ENCODE measurements at regions not wholly inside any gene's neighbourhood (a gene's known extent, or its start where the extent isn't known, plus 50 kb on each side); places are given as distances from the start of the nearest gene placed in this dataset.
"Not testable (repeated sequence)": the region's sequence is repeated elsewhere in the genome, so short reads cannot be mapped to it uniquely, and the experiment has no call there.

GRCh38 chr6:4225161-4225872, 89.9 kb upstream of the ECI2 start:
- no peak overlapping the region for H3K9ac ChIP-seq (ENCODE audit: low read depth, low read length)
- H3K36me3 ChIP-seq (ENCODE audit: insufficient read depth, low read depth, low read length): no peaks in the 10 kb centered on the region
- H3K4me1 ChIP-seq (ENCODE audit: insufficient read depth, low read length): no peaks in the 10 kb centered on the region
- no peaks in the 10 kb centered on the region for H3K9me3 ChIP-seq (ENCODE audit: insufficient read depth, low read depth, low read length)
- no peak overlapping the region for H3K27ac ChIP-seq (ENCODE audit: low read length)
- H3K4me3 ChIP-seq (ENCODE audit: low read length): no peak overlapping the region
- no peaks in the 10 kb centered on the region for H3K27me3 ChIP-seq (ENCODE audit: insufficient read depth, low read length)

- H3K9me3 ChIP-seq (ENCODE audit: insufficient read depth, low read depth, low read length): no peaks in the 10 kb centered on the region
- H3K27me3 ChIP-seq (ENCODE audit: insufficient read depth, low read length): no peaks in the 10 kb centered on the region
- H3K4me3 ChIP-seq (ENCODE audit: low read length): no peak overlapping the region
- no peak overlapping the region for H3K27ac ChIP-seq (ENCODE audit: low read length)
- no peaks in the 10 kb centered on the region for H3K4me1 ChIP-seq (ENCODE audit: insufficient read depth, low read length)
- H3K9ac ChIP-seq (ENCODE audit: low read depth, low read length): no peak overlapping the region
- no peaks in the 10 kb centered on the region for H3K36me3 ChIP-seq (ENCODE audit: insufficient read depth, low read depth, low read length)
These were observed 88.9 kb upstream of the ECI2 start for GRCh38 chr6:4224067-4224978.

GRCh38 chr6:4220558-4220957, 85.2 kb upstream of the ECI2 start:
- Histone ChIP-seq H3K36me3 (ENCODE audit: insufficient read depth, low read depth, low read length) (no peaks in the 10 kb centered on the region), H3K4me3 (ENCODE audit: low read length) (no peak overlapping the region), H3K9ac (ENCODE audit: low read depth, low read length) (no peak overlapping the region), H3K27ac (ENCODE audit: low read length) (no peak overlapping the region), H3K27me3 (ENCODE audit: insufficient read depth, low read length) (no peaks in the 10 kb centered on the region), H3K4me1 (ENCODE audit: insufficient read depth, low read length) (no peaks in the 10 kb centered on the region), H3K9me3 (ENCODE audit: insufficient read depth, low read depth, low read length) (no peaks in the 10 kb centered on the region)

- H3K4me3 ChIP-seq (ENCODE audit: low read length); H3K4me1 ChIP-seq (ENCODE audit: insufficient read depth, low read length); H3K36me3 ChIP-seq (ENCODE audit: insufficient read depth, low read depth, low read length); H3K27ac ChIP-seq (ENCODE audit: low read length); H3K27me3 ChIP-seq (ENCODE audit: insufficient read depth, low read length); H3K9ac ChIP-seq (ENCODE audit: low read depth, low read length): not testable (repeated sequence)
- H3K9me3 ChIP-seq (ENCODE audit: insufficient read depth, low read depth, low read length): peaks cover 12% of the 10 kb centered on the region
These were observed 83.4 kb upstream of the ECI2 start for GRCh38 chr6:4218619-4219317.

GRCh38 chr6:4212588-4212987, 77.2 kb upstream of the ECI2 start:
- Histone ChIP-seq H3K27me3 (ENCODE audit: insufficient read depth, low read length) (no peaks in the 10 kb centered on the region), H3K36me3 (ENCODE audit: insufficient read depth, low read depth, low read length) (no peaks in the 10 kb centered on the region), H3K9me3 (ENCODE audit: insufficient read depth, low read depth, low read length) (peaks cover 23% of the 10 kb centered on the region), H3K27ac (ENCODE audit: low read length) (no peak overlapping the region), H3K4me1 (ENCODE audit: insufficient read depth, low read length) (no peaks in the 10 kb centered on the region), H3K4me3 (ENCODE audit: low read length) (no peak overlapping the region), H3K9ac (ENCODE audit: low read depth, low read length) (no peak overlapping the region)

GRCh38 chr6:4210629-4211419, 75.4 kb upstream of the ECI2 start:
- H3K9ac ChIP-seq (ENCODE audit: low read depth, low read length): no peak overlapping the region
- H3K27ac ChIP-seq (ENCODE audit: low read length): no peak overlapping the region
- peaks cover 26% of the 10 kb centered on the region for H3K9me3 ChIP-seq (ENCODE audit: insufficient read depth, low read depth, low read length)
- no peaks in the 10 kb centered on the region for H3K27me3 ChIP-seq (ENCODE audit: insufficient read depth, low read length)
- no peaks in the 10 kb centered on the region for H3K4me1 ChIP-seq (ENCODE audit: insufficient read depth, low read length)
- no peaks in the 10 kb centered on the region for H3K36me3 ChIP-seq (ENCODE audit: insufficient read depth, low read depth, low read length)
- H3K4me3 ChIP-seq (ENCODE audit: low read length): no peak overlapping the region

GRCh38 chr6:4209196-4209595, 73.8 kb upstream of the ECI2 start:
- no peaks in the 10 kb centered on the region for H3K27me3 ChIP-seq (ENCODE audit: insufficient read depth, low read length)
- H3K4me3 ChIP-seq (ENCODE audit: low read length): no peak overlapping the region
- H3K4me1 ChIP-seq (ENCODE audit: insufficient read depth, low read length): no peaks in the 10 kb centered on the region
- no peaks in the 10 kb centered on the region for H3K36me3 ChIP-seq (ENCODE audit: insufficient read depth, low read depth, low read length)
- no peak overlapping the region for H3K27ac ChIP-seq (ENCODE audit: low read length)
- H3K9ac ChIP-seq (ENCODE audit: low read depth, low read length): no peak overlapping the region
- H3K9me3 ChIP-seq (ENCODE audit: insufficient read depth, low read depth, low read length): peaks cover 35% of the 10 kb centered on the region

- H3K36me3 ChIP-seq (ENCODE audit: insufficient read depth, low read depth, low read length): no peaks in the 10 kb centered on the region
- no peak overlapping the region for H3K9ac ChIP-seq (ENCODE audit: low read depth, low read length)
- H3K4me3 ChIP-seq (ENCODE audit: low read length): no peak overlapping the region
- no peak overlapping the region for H3K27ac ChIP-seq (ENCODE audit: low read length)
- H3K9me3 ChIP-seq (ENCODE audit: insufficient read depth, low read depth, low read length): peaks cover 27% of the 10 kb centered on the region; the same call in 1 of the 2 replicates
- H3K4me1 ChIP-seq (ENCODE audit: insufficient read depth, low read length): no peaks in the 10 kb centered on the region
- H3K27me3 ChIP-seq (ENCODE audit: insufficient read depth, low read length): no peaks in the 10 kb centered on the region
These were observed 72.8 kb upstream of the ECI2 start for GRCh38 chr6:4208158-4208557.

- H3K27ac ChIP-seq (ENCODE audit: low read length); H3K9ac ChIP-seq (ENCODE audit: low read depth, low read length); H3K36me3 ChIP-seq (ENCODE audit: insufficient read depth, low read depth, low read length); H3K27me3 ChIP-seq (ENCODE audit: insufficient read depth, low read length); H3K4me3 ChIP-seq (ENCODE audit: low read length); H3K4me1 ChIP-seq (ENCODE audit: insufficient read depth, low read length): not testable (repeated sequence)
- peaks cover 21% of the 10 kb centered on the region; the same call in 1 of the 2 replicates for H3K9me3 ChIP-seq (ENCODE audit: insufficient read depth, low read depth, low read length)
These were observed 68.5 kb upstream of the ECI2 start for GRCh38 chr6:4203642-4204417.

- H3K27ac ChIP-seq (ENCODE audit: low read length): no peak overlapping the region
- H3K4me3 ChIP-seq (ENCODE audit: low read length): no peak overlapping the region
- no peaks in the 10 kb centered on the region for H3K9me3 ChIP-seq (ENCODE audit: insufficient read depth, low read depth, low read length)
- H3K36me3 ChIP-seq (ENCODE audit: insufficient read depth, low read depth, low read length): no peaks in the 10 kb centered on the region
- H3K9ac ChIP-seq (ENCODE audit: low read depth, low read length): no peak overlapping the region
- H3K27me3 ChIP-seq (ENCODE audit: insufficient read depth, low read length): no peaks in the 10 kb centered on the region
- no peaks in the 10 kb centered on the region for H3K4me1 ChIP-seq (ENCODE audit: insufficient read depth, low read length)
These were observed 57.3 kb upstream of the ECI2 start for GRCh38 chr6:4192627-4193026.

Data from iPS-20b (cell line).